PFSK-1 (cell line): ENCODE measurements at regions not wholly inside any gene's neighbourhood (a gene's known extent, or its start where the extent isn't known, plus 50 kb on each side); places are given as distances from the start of the nearest gene placed in this dataset.

Source experiments
- POLR2AphosphoS5 ChIP-seq: IDR thresholded peaks from 2 replicates; pipeline ENCODE4 v1.6.1; 2012; ENCODE audit warnings: low read depth, mild to moderate bottlenecking, control low read depth, low read length, moderate library complexity
- SIN3A ChIP-seq: IDR thresholded peaks from 2 replicates; pipeline ENCODE4 v1.6.1; 2012; ENCODE audit warnings: mild to moderate bottlenecking, low read length, moderate library complexity, borderline replicate concordance; ENCODE audit not compliant: insufficient read depth
- TAF1 ChIP-seq: IDR thresholded peaks from 2 replicates; pipeline ENCODE4 v1.6.1; 2012; ENCODE audit warnings: low read length, control low read depth, borderline replicate concordance; ENCODE audit not compliant: insufficient read depth
- TF ChIP-seq, protein P1 (sequence below), 2 experiments: IDR thresholded peaks; 2 replicates each; pipeline versions ENCODE4 v1.6.1 to v1.8.0; 2011 to 2012; ENCODE audit warnings: low read depth in 2 of 2, low read length in 2 of 2, control low read depth in 1 of 2, inconsistent platforms in 1 of 2, mild to moderate bottlenecking in 1 of 2, moderate library complexity in 1 of 2; ENCODE audit not compliant: insufficient read depth in 1 of 2

DNA sequence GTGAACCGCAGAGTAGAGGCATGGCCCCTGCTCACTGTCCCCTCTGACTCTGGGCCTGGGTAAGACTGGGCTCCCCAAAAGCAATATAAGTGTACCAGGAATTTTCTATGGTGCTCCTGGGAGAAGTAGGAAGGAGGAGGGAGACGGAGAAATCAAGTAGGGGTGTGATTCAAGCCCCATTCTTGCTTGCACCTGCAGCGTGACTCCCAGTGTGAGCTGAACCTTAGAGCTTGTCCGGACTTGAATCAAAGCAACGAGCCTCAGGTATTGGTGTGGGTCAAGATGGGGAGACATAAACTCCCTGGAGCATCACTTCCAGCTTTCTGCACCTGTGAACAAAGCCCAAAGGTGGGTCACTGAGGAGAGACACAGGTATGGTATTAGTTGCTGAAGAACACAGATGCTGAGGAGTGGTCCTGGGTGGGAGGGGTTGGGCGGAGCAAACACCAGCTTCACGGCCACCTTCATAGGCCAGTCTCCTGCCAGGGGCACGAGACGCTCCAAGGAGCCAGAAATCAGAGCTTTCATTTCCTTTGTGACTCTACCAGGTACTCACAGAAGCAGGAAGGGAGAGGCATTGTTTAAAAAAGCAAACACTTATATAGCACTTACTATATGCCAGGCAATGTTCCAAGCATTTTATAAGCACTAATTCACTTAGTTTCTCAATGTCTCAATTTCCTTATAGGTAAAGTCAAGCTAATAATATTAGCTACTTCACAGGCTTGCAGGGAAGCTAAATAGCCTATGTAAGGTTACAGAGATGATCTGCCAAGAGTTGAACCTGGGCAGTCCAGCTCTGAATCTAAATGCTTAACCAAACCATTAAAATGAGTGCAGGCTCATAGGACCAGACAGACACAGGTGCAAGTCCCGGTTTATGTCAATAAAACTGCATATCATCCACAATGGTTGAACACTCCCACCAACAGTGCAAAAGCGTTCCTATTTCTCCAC is 775.3 kb downstream of the UQCRFS1 start:
- TF ChIP-seq TAF1: no peak
- TF ChIP-seq POLR2AphosphoS5: no peak
- no peak for TF ChIP-seq SIN3A
- TF ChIP-seq, protein P1, sequence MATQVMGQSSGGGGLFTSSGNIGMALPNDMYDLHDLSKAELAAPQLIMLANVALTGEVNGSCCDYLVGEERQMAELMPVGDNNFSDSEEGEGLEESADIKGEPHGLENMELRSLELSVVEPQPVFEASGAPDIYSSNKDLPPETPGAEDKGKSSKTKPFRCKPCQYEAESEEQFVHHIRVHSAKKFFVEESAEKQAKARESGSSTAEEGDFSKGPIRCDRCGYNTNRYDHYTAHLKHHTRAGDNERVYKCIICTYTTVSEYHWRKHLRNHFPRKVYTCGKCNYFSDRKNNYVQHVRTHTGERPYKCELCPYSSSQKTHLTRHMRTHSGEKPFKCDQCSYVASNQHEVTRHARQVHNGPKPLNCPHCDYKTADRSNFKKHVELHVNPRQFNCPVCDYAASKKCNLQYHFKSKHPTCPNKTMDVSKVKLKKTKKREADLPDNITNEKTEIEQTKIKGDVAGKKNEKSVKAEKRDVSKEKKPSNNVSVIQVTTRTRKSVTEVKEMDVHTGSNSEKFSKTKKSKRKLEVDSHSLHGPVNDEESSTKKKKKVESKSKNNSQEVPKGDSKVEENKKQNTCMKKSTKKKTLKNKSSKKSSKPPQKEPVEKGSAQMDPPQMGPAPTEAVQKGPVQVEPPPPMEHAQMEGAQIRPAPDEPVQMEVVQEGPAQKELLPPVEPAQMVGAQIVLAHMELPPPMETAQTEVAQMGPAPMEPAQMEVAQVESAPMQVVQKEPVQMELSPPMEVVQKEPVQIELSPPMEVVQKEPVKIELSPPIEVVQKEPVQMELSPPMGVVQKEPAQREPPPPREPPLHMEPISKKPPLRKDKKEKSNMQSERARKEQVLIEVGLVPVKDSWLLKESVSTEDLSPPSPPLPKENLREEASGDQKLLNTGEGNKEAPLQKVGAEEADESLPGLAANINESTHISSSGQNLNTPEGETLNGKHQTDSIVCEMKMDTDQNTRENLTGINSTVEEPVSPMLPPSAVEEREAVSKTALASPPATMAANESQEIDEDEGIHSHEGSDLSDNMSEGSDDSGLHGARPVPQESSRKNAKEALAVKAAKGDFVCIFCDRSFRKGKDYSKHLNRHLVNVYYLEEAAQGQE (IDR thresholded peaks at IDR 0.05; ENCODE audit: insufficient read depth in 1 of 2, low read depth in 2 of 2, low read length in 2 of 2): no peak
